ENCODE measurements at regions not wholly inside any gene's neighbourhood (a gene's known extent, or its start where the extent isn't known, plus 50 kb on each side); places are given as distances from the start of the nearest gene placed in this dataset.

- DNase-seq (ENCODE audit: low spot score) (no peak), ATAC-seq (ENCODE audit: insufficient number of reproducible peaks, low FRiP score, low read depth) (no peak)
- Histone ChIP-seq H3K4me3 (no peak overlapping the region), H3K27me3 (replicated peaks; ENCODE audit: insufficient read depth) (no peaks in the 10 kb centered on the region), H3K27ac (no peak overlapping the region), H3K4me1 (ENCODE audit: control insufficient read depth in 1 of 2, low read depth in 2 of 2) (no peaks in the 10 kb centered on the region), H3K36me3 (no peaks in the 10 kb centered on the region), H3K9me3 (no peaks in the 10 kb centered on the region)
- TF ChIP-seq CTCF (IDR thresholded peaks at IDR 0.05) = no peak
Observed at GRCh38 chr20:17859002-17859615, 109.5 kb downstream of the SNX5 start.

DNA sequence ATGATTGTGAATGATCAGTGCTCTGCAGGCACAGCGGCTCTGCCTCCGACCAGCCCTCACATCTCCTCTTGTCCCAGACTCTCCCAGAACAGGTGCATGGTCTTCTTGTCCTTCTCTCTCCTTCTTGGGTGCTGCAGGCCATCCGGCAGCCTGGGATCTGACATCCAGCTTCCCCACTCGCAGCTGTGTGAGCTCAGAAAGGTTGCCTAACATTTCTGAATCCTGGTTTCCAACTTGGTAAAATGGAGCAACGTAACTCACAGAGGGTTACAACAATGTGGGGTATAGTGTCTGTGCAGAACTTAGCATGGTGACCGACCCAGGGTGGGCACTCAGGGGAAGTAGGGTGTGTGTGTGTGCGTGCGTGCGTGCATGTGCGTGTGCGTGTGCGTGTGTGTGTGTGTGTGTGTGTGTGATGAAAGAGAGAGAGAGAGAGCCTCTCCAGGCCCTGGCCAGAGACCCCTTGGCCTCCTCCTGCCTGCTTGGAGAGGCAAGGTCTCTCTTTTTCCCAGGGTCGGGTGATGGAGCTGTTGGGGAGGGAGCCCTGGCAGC lies 110.1 kb downstream of the SNX5 start:
- Histone ChIP-seq H3K27me3 (replicated peaks; ENCODE audit: insufficient read depth) (no peaks in the 10 kb centered on the region), H3K36me3 (no peaks in the 10 kb centered on the region), H3K4me1 (ENCODE audit: control insufficient read depth in 1 of 2, low read depth in 2 of 2) (no peaks in the 10 kb centered on the region), H3K4me3 (no peak overlapping the region), H3K27ac (no peak overlapping the region), H3K9me3 (no peaks in the 10 kb centered on the region)
- no peak for TF ChIP-seq CTCF (IDR thresholded peaks at IDR 0.05)
- ATAC-seq (ENCODE audit: insufficient number of reproducible peaks, low FRiP score, low read depth) = no peak
- DNase-seq (ENCODE audit: low spot score) = no peak

DNA sequence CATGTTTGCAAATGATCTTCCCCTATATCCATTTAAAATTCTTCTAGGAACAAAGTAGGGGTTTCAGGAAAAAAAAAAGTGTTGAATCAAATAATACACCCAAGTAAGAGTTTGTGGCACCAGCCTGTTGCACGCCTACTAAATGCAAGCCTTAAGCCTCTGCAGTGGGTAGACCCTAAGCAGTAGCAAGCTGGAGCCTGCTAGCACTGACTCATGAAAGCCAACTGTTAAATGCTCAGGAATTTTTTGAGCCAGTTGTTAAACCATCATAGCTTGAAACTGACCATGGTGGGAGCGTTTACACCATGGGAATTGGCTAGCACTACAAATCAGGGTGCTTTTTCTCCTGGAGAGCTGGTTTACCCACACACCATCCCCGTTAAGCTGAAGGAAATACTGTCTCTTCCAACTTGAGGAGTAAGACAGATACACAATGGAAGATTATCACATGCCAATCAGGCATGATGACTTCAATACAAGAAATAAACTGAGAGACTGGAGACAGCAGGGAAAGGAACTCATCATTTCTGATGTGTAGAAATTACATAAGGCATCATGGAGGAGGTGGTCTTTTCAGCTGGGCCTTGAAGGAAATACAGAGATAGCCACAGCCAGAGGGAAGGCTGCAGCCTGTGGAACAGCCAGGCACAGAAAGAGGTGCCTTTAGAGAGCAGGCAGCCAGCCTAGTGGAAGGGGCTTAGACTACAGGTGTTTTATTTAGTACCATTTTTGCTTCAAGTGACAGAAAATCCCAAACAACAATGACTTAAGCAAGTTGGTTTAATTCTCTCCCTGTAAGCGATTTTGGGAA lies 110.8 kb downstream of the SNX5 start:
- no peaks in the 10 kb centered on the region for H3K9me3 ChIP-seq
- no peaks in the 10 kb centered on the region for H3K36me3 ChIP-seq
- H3K4me1 ChIP-seq (ENCODE audit: control insufficient read depth in 1 of 2, low read depth in 2 of 2) = no peaks in the 10 kb centered on the region
- no peak overlapping the region for H3K27ac ChIP-seq
- TF ChIP-seq CTCF (IDR thresholded peaks at IDR 0.05) = no peak
- no peak overlapping the region for H3K4me3 ChIP-seq
- no peak for ATAC-seq (ENCODE audit: insufficient number of reproducible peaks, low FRiP score, low read depth)
- H3K27me3 ChIP-seq (replicated peaks; ENCODE audit: insufficient read depth) = no peaks in the 10 kb centered on the region
- DNase-seq (ENCODE audit: low spot score) = no peak

GRCh38 chr20:17856837-17857605 lies 111.6 kb downstream of the SNX5 start:
- ATAC-seq (ENCODE audit: insufficient number of reproducible peaks, low FRiP score, low read depth) (no peak), DNase-seq (ENCODE audit: low spot score) (no peak)
- no peak overlapping the region for H3K27ac ChIP-seq
- H3K27me3 ChIP-seq (replicated peaks; ENCODE audit: insufficient read depth) = no peaks in the 10 kb centered on the region
- no peak for TF ChIP-seq CTCF (IDR thresholded peaks at IDR 0.05)
- H3K4me3 ChIP-seq = no peak overlapping the region
- no peaks in the 10 kb centered on the region for H3K4me1 ChIP-seq (ENCODE audit: control insufficient read depth in 1 of 2, low read depth in 2 of 2)
- no peaks in the 10 kb centered on the region for H3K36me3 ChIP-seq
- no peaks in the 10 kb centered on the region for H3K9me3 ChIP-seq

GRCh38 chr20:17856024-17856564 lies 112.5 kb downstream of the SNX5 start:
- Histone ChIP-seq H3K36me3 (no peaks in the 10 kb centered on the region), H3K9me3 (no peaks in the 10 kb centered on the region), H3K4me3 (no peak overlapping the region), H3K4me1 (ENCODE audit: control insufficient read depth in 1 of 2, low read depth in 2 of 2) (no peaks in the 10 kb centered on the region), H3K27ac (no peak overlapping the region), H3K27me3 (replicated peaks; ENCODE audit: insufficient read depth) (no peaks in the 10 kb centered on the region)
- TF ChIP-seq CTCF (IDR thresholded peaks at IDR 0.05) = no peak
- DNase-seq (ENCODE audit: low spot score) (no peak), ATAC-seq (ENCODE audit: insufficient number of reproducible peaks, low FRiP score, low read depth) (no peak)
